ENCODE measurements at regions not wholly inside any gene's neighbourhood (a gene's known extent, or its start where the extent isn't known, plus 50 kb on each side); places are given as distances from the start of the nearest gene placed in this dataset.
"Not testable (repeated sequence)": the region's sequence is repeated elsewhere in the genome, so short reads cannot be mapped to it uniquely, and the experiment has no call there.

GRCh38 chr9:41043433-41043832, 85.0 kb downstream of the FOXD4L6 start:
- H3K36me3 ChIP-seq (ENCODE audit: control insufficient read depth in 2 of 2, extremely low read depth in 1 of 2, insufficient read depth in 2 of 2, low read length in 2 of 2); H4K20me1 ChIP-seq (ENCODE audit: control insufficient read depth, extremely low read depth, insufficient read depth, low read length); FAIRE-seq; H3K79me2 ChIP-seq (ENCODE audit: control insufficient read depth, insufficient read depth, low read length); H3K4me2 ChIP-seq (ENCODE audit: control insufficient read depth, extremely low read depth, insufficient read depth, low read depth, low read length); H2AFZ ChIP-seq (ENCODE audit: control insufficient read depth, low read length); H3K9ac ChIP-seq (ENCODE audit: control insufficient read depth, extremely low read depth, insufficient read depth, low read length); H3K27ac ChIP-seq (ENCODE audit: control insufficient read depth, insufficient read depth, low read length); H3K27me3 ChIP-seq (ENCODE audit: control insufficient read depth, extremely low read depth, insufficient read depth, low read length); H3K9me3 ChIP-seq (ENCODE audit: control insufficient read depth, low read depth, low read length); H3K4me1 ChIP-seq (ENCODE audit: control insufficient read depth, extremely low read depth, insufficient read depth, low read length); H3K9me1 ChIP-seq (ENCODE audit: control insufficient read depth, extremely low read depth, insufficient read depth, low read length); H3K4me3 ChIP-seq (ENCODE audit: control insufficient read depth in 2 of 3, extremely low read depth in 1 of 3, insufficient read depth in 2 of 3, low read depth in 1 of 3, low read length in 3 of 3); DNase-seq (ENCODE audit: low read depth, low spot score); dilution Hi-C loops (cut with MboI; ENCODE audit: extremely low pct_ligation_motif_present, low sequenced_read_pairs): not testable (repeated sequence)

- H3K36me3 ChIP-seq (ENCODE audit: control insufficient read depth in 2 of 2, extremely low read depth in 1 of 2, insufficient read depth in 2 of 2, low read length in 2 of 2); H3K9ac ChIP-seq (ENCODE audit: control insufficient read depth, extremely low read depth, insufficient read depth, low read length); DNase-seq (ENCODE audit: low read depth, low spot score); H3K79me2 ChIP-seq (ENCODE audit: control insufficient read depth, insufficient read depth, low read length); H3K9me1 ChIP-seq (ENCODE audit: control insufficient read depth, extremely low read depth, insufficient read depth, low read length); dilution Hi-C loops (cut with MboI; ENCODE audit: extremely low pct_ligation_motif_present, low sequenced_read_pairs); H3K27me3 ChIP-seq (ENCODE audit: control insufficient read depth, extremely low read depth, insufficient read depth, low read length); H3K27ac ChIP-seq (ENCODE audit: control insufficient read depth, insufficient read depth, low read length); H3K4me3 ChIP-seq (ENCODE audit: control insufficient read depth in 2 of 3, extremely low read depth in 1 of 3, insufficient read depth in 2 of 3, low read depth in 1 of 3, low read length in 3 of 3); H4K20me1 ChIP-seq (ENCODE audit: control insufficient read depth, extremely low read depth, insufficient read depth, low read length); H3K4me1 ChIP-seq (ENCODE audit: control insufficient read depth, extremely low read depth, insufficient read depth, low read length); H2AFZ ChIP-seq (ENCODE audit: control insufficient read depth, low read length); H3K4me2 ChIP-seq (ENCODE audit: control insufficient read depth, extremely low read depth, insufficient read depth, low read depth, low read length); FAIRE-seq; H3K9me3 ChIP-seq (ENCODE audit: control insufficient read depth, low read depth, low read length): not testable (repeated sequence)
Measured at GRCh38 chr9:41042111-41042510, 86.4 kb downstream of the FOXD4L6 start.

- H3K4me1 ChIP-seq (ENCODE audit: control insufficient read depth, extremely low read depth, insufficient read depth, low read length); H3K4me3 ChIP-seq (ENCODE audit: control insufficient read depth in 2 of 3, extremely low read depth in 1 of 3, insufficient read depth in 2 of 3, low read depth in 1 of 3, low read length in 3 of 3); H2AFZ ChIP-seq (ENCODE audit: control insufficient read depth, low read length); H4K20me1 ChIP-seq (ENCODE audit: control insufficient read depth, extremely low read depth, insufficient read depth, low read length); H3K9me1 ChIP-seq (ENCODE audit: control insufficient read depth, extremely low read depth, insufficient read depth, low read length); DNase-seq (ENCODE audit: low read depth, low spot score); H3K9me3 ChIP-seq (ENCODE audit: control insufficient read depth, low read depth, low read length); H3K27ac ChIP-seq (ENCODE audit: control insufficient read depth, insufficient read depth, low read length); dilution Hi-C loops (cut with MboI; ENCODE audit: extremely low pct_ligation_motif_present, low sequenced_read_pairs); H3K9ac ChIP-seq (ENCODE audit: control insufficient read depth, extremely low read depth, insufficient read depth, low read length); H3K27me3 ChIP-seq (ENCODE audit: control insufficient read depth, extremely low read depth, insufficient read depth, low read length); H3K36me3 ChIP-seq (ENCODE audit: control insufficient read depth in 2 of 2, extremely low read depth in 1 of 2, insufficient read depth in 2 of 2, low read length in 2 of 2); H3K79me2 ChIP-seq (ENCODE audit: control insufficient read depth, insufficient read depth, low read length); FAIRE-seq; H3K4me2 ChIP-seq (ENCODE audit: control insufficient read depth, extremely low read depth, insufficient read depth, low read depth, low read length): not testable (repeated sequence)
Measured at GRCh38 chr9:41040705-41041342, 87.7 kb downstream of the FOXD4L6 start.

- dilution Hi-C loops (cut with MboI; ENCODE audit: extremely low pct_ligation_motif_present, low sequenced_read_pairs); H3K9ac ChIP-seq (ENCODE audit: control insufficient read depth, extremely low read depth, insufficient read depth, low read length); H3K36me3 ChIP-seq (ENCODE audit: control insufficient read depth in 2 of 2, extremely low read depth in 1 of 2, insufficient read depth in 2 of 2, low read length in 2 of 2); H3K9me3 ChIP-seq (ENCODE audit: control insufficient read depth, low read depth, low read length); H3K79me2 ChIP-seq (ENCODE audit: control insufficient read depth, insufficient read depth, low read length); H3K27ac ChIP-seq (ENCODE audit: control insufficient read depth, insufficient read depth, low read length); H3K4me3 ChIP-seq (ENCODE audit: control insufficient read depth in 2 of 3, extremely low read depth in 1 of 3, insufficient read depth in 2 of 3, low read depth in 1 of 3, low read length in 3 of 3); H4K20me1 ChIP-seq (ENCODE audit: control insufficient read depth, extremely low read depth, insufficient read depth, low read length); H3K4me1 ChIP-seq (ENCODE audit: control insufficient read depth, extremely low read depth, insufficient read depth, low read length); FAIRE-seq; DNase-seq (ENCODE audit: low read depth, low spot score); H2AFZ ChIP-seq (ENCODE audit: control insufficient read depth, low read length); H3K27me3 ChIP-seq (ENCODE audit: control insufficient read depth, extremely low read depth, insufficient read depth, low read length); H3K4me2 ChIP-seq (ENCODE audit: control insufficient read depth, extremely low read depth, insufficient read depth, low read depth, low read length); H3K9me1 ChIP-seq (ENCODE audit: control insufficient read depth, extremely low read depth, insufficient read depth, low read length): not testable (repeated sequence)
Measured at GRCh38 chr9:41035276-41035675, 93.2 kb downstream of the FOXD4L6 start.

GRCh38 chr9:41034699-41035197, 93.7 kb downstream of the FOXD4L6 start:
- H3K9ac ChIP-seq (ENCODE audit: control insufficient read depth, extremely low read depth, insufficient read depth, low read length); H3K36me3 ChIP-seq (ENCODE audit: control insufficient read depth in 2 of 2, extremely low read depth in 1 of 2, insufficient read depth in 2 of 2, low read length in 2 of 2); H3K4me3 ChIP-seq (ENCODE audit: control insufficient read depth in 2 of 3, extremely low read depth in 1 of 3, insufficient read depth in 2 of 3, low read depth in 1 of 3, low read length in 3 of 3); H2AFZ ChIP-seq (ENCODE audit: control insufficient read depth, low read length); DNase-seq (ENCODE audit: low read depth, low spot score); dilution Hi-C loops (cut with MboI; ENCODE audit: extremely low pct_ligation_motif_present, low sequenced_read_pairs); H3K4me1 ChIP-seq (ENCODE audit: control insufficient read depth, extremely low read depth, insufficient read depth, low read length); H3K27me3 ChIP-seq (ENCODE audit: control insufficient read depth, extremely low read depth, insufficient read depth, low read length); FAIRE-seq; H3K9me1 ChIP-seq (ENCODE audit: control insufficient read depth, extremely low read depth, insufficient read depth, low read length); H3K27ac ChIP-seq (ENCODE audit: control insufficient read depth, insufficient read depth, low read length); H3K9me3 ChIP-seq (ENCODE audit: control insufficient read depth, low read depth, low read length); H3K79me2 ChIP-seq (ENCODE audit: control insufficient read depth, insufficient read depth, low read length); H3K4me2 ChIP-seq (ENCODE audit: control insufficient read depth, extremely low read depth, insufficient read depth, low read depth, low read length); H4K20me1 ChIP-seq (ENCODE audit: control insufficient read depth, extremely low read depth, insufficient read depth, low read length): not testable (repeated sequence)
